ENCODE measurements at regions not wholly inside any gene's neighbourhood (a gene's known extent, or its start where the extent isn't known, plus 50 kb on each side); places are given as distances from the start of the nearest gene placed in this dataset.
A peak's percentile ranks its signal among the peaks of the same experiment; 100 is the strongest.

DNA sequence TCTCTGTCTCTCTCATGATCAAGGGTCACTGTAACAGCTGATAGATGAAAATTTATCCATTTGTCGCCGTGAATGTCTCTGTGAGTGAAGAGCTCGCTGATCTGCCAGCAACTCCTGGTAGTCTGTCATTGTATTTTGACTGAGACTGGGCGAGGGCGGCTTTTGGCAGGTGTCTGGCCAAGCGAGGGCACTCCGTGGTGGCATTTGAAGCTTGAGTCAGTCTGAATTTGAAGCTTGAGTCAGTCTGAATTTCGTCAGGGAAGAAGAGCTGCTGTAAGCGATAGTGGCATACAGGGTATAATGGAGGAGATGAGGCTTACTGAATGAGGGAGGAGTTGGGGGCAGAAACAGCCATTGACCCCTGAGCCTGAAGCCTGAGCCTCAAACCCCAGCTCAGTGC lies 56.8 kb upstream of the FAM181A start:
- WGBS (ENCODE audit: low lambda C conversion rate, missing lambda C conversion rate), result 84% methylated on average over 9 of the region's 9 CpGs
- H3K4me3 ChIP-seq, result no peak overlapping the region
- H3K9me2 ChIP-seq (replicated peaks; ENCODE audit: insufficient read depth), result no peaks in the 10 kb centered on the region
- no peak overlapping the region for H2AFZ ChIP-seq
- H3K27ac ChIP-seq, result no peak overlapping the region
- H4K20me1 ChIP-seq (ENCODE audit: insufficient read depth, poor library complexity, severe bottlenecking), result no peaks in the 10 kb centered on the region
- H3K9me3 ChIP-seq (ENCODE audit: low read depth), result no peaks in the 10 kb centered on the region
- H3K27me3 ChIP-seq, result no peaks in the 10 kb centered on the region
- no peaks in the 10 kb centered on the region for H3K36me3 ChIP-seq (replicated peaks; ENCODE audit: insufficient read depth, low read depth)
- TF ChIP-seq EZH2 (IDR thresholded peaks at IDR 0.05; ENCODE audit: borderline replicate concordance), result no peak
- no peak for TF ChIP-seq EZH2phosphoT487 (IDR thresholded peaks at IDR 0.05; ENCODE audit: low read depth, severe bottlenecking, unreplicated experiment)
- TF ChIP-seq, protein P1, sequence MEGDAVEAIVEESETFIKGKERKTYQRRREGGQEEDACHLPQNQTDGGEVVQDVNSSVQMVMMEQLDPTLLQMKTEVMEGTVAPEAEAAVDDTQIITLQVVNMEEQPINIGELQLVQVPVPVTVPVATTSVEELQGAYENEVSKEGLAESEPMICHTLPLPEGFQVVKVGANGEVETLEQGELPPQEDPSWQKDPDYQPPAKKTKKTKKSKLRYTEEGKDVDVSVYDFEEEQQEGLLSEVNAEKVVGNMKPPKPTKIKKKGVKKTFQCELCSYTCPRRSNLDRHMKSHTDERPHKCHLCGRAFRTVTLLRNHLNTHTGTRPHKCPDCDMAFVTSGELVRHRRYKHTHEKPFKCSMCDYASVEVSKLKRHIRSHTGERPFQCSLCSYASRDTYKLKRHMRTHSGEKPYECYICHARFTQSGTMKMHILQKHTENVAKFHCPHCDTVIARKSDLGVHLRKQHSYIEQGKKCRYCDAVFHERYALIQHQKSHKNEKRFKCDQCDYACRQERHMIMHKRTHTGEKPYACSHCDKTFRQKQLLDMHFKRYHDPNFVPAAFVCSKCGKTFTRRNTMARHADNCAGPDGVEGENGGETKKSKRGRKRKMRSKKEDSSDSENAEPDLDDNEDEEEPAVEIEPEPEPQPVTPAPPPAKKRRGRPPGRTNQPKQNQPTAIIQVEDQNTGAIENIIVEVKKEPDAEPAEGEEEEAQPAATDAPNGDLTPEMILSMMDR (IDR thresholded peaks at IDR 0.05; ENCODE audit: poor library complexity), result no peak
- no peak for DNase-seq (ENCODE audit: low spot score)
- no peaks in the 10 kb centered on the region for H3K79me2 ChIP-seq
- no peak overlapping the region for H3K4me2 ChIP-seq
- no peaks in the 10 kb centered on the region for H3K4me1 ChIP-seq (ENCODE audit: insufficient read depth)

DNA sequence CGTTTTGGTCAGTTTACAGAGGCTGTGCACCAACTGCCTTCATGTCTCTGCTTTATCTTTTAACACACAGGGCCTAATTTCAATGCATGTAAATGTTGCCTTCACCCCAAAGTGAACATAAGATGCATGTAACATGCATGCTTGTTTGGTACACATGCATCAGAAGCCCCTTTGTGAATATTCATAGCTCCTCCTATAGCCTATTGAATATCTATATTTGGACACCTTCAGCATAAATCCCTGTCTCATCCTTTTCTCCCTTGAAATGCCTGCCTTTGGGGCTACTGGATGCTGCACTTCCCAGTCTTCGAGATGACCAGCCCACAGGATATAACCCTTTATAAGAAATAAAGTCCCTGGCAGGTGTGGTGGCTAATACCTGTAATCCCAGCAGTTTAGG lies 57.7 kb upstream of the FAM181A start:
- H2AFZ ChIP-seq, result no peak overlapping the region
- H3K9me2 ChIP-seq (replicated peaks; ENCODE audit: insufficient read depth), result no peaks in the 10 kb centered on the region
- no peak overlapping the region for H3K4me3 ChIP-seq
- H4K20me1 ChIP-seq (ENCODE audit: insufficient read depth, poor library complexity, severe bottlenecking), result no peaks in the 10 kb centered on the region
- TF ChIP-seq EZH2 (IDR thresholded peaks at IDR 0.05; ENCODE audit: borderline replicate concordance) (no peak), EZH2phosphoT487 (IDR thresholded peaks at IDR 0.05; ENCODE audit: low read depth, severe bottlenecking, unreplicated experiment) (no peak)
- TF ChIP-seq, protein P1 (IDR thresholded peaks at IDR 0.05; ENCODE audit: poor library complexity), result no peak
- H3K9me3 ChIP-seq (ENCODE audit: low read depth), result no peaks in the 10 kb centered on the region
- WGBS (ENCODE audit: low lambda C conversion rate, missing lambda C conversion rate), result 54% methylated on average over 2 of the region's 2 CpGs
- DNase-seq (ENCODE audit: low spot score), result no peak
- no peaks in the 10 kb centered on the region for H3K27me3 ChIP-seq
- H3K4me2 ChIP-seq, result no peak overlapping the region
- H3K27ac ChIP-seq, result no peak overlapping the region
- no peaks in the 10 kb centered on the region for H3K4me1 ChIP-seq (ENCODE audit: insufficient read depth)
- H3K79me2 ChIP-seq, result no peaks in the 10 kb centered on the region
- H3K36me3 ChIP-seq (replicated peaks; ENCODE audit: insufficient read depth, low read depth), result no peaks in the 10 kb centered on the region

DNA sequence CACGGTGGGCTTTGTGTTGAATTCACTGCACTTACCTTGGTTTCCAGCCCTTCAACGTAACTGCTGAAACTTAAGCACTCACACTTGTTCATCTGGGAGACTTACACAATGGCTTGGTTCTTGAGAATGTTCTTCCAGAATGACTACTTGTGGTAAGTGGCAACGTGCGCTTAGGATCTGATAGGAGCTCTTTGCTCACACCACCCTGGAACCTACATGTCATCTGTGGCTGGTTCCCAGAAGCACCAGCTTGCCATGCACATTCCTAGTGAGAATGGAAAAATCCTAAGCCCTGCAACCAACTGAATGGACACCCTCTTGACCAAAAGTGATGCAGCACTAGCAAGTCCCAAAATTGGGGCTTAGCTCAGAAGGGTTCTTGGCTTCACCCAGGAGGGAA lies 59.0 kb upstream of the FAM181A start:
- Histone ChIP-seq H3K27ac (no peak overlapping the region), H3K4me1 (ENCODE audit: insufficient read depth) (no peaks in the 10 kb centered on the region), H3K4me3 (no peak overlapping the region), H3K27me3 (no peaks in the 10 kb centered on the region), H3K4me2 (no peak overlapping the region), H2AFZ (no peak overlapping the region), H4K20me1 (ENCODE audit: insufficient read depth, poor library complexity, severe bottlenecking) (no peaks in the 10 kb centered on the region), H3K9me3 (ENCODE audit: low read depth) (no peaks in the 10 kb centered on the region), H3K9me2 (replicated peaks; ENCODE audit: insufficient read depth) (no peaks in the 10 kb centered on the region), H3K79me2 (no peaks in the 10 kb centered on the region), H3K36me3 (replicated peaks; ENCODE audit: insufficient read depth, low read depth) (no peaks in the 10 kb centered on the region)
- DNase-seq (ENCODE audit: low spot score), result no peak
- WGBS (ENCODE audit: low lambda C conversion rate, missing lambda C conversion rate), result 69% methylated on average over 4 of the region's 4 CpGs
- TF ChIP-seq, protein P1 (IDR thresholded peaks at IDR 0.05; ENCODE audit: poor library complexity), result no peak
- TF ChIP-seq EZH2phosphoT487 (IDR thresholded peaks at IDR 0.05; ENCODE audit: low read depth, severe bottlenecking, unreplicated experiment) (no peak), EZH2 (IDR thresholded peaks at IDR 0.05; ENCODE audit: borderline replicate concordance) (no peak)

DNA sequence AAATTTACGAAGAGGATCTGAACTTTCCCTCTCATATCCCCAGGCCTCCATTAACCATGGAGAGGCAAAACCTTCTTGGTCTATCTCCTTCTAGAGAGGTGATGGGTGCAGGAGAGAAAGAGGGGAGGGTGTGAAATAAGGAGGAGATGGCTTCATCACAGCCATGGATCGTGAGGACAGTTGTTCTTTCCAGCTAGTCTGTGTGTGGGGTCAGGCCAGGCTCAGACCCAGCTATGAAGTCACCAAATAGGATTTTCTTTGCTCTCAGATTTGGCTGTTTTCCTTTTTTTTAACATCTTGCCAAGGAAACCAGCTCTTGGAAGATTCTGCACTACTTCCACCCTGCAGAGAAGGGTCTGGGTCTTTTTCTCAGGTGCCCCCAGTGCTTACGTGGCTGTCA lies 64.9 kb upstream of the FAM181A start:
- 79% methylated on average over 3 of the region's 3 CpGs for WGBS (ENCODE audit: low lambda C conversion rate, missing lambda C conversion rate)
- Histone ChIP-seq H3K27me3 (no peaks in the 10 kb centered on the region), H3K4me1 (ENCODE audit: insufficient read depth) (peaks cover 23% of the 10 kb centered on the region), H3K4me2 (no peak overlapping the region), H3K79me2 (no peaks in the 10 kb centered on the region), H3K9me2 (replicated peaks; ENCODE audit: insufficient read depth) (no peaks in the 10 kb centered on the region), H3K4me3 (no peak overlapping the region), H3K27ac (peak overlapping the region; percentile 50), H3K36me3 (replicated peaks; ENCODE audit: insufficient read depth, low read depth) (no peaks in the 10 kb centered on the region), H4K20me1 (ENCODE audit: insufficient read depth, poor library complexity, severe bottlenecking) (no peaks in the 10 kb centered on the region), H2AFZ (no peak overlapping the region), H3K9me3 (ENCODE audit: low read depth) (no peaks in the 10 kb centered on the region)
- TF ChIP-seq, protein P1 (IDR thresholded peaks at IDR 0.05; ENCODE audit: poor library complexity), result no peak
- TF ChIP-seq EZH2 (IDR thresholded peaks at IDR 0.05; ENCODE audit: borderline replicate concordance) (no peak), EZH2phosphoT487 (IDR thresholded peaks at IDR 0.05; ENCODE audit: low read depth, severe bottlenecking, unreplicated experiment) (no peak)
- no peak for DNase-seq (ENCODE audit: low spot score)
